Urothelium cell line (cell line): ENCODE measurements at regions not wholly inside any gene's neighbourhood (a gene's known extent, or its start where the extent isn't known, plus 50 kb on each side); places are given as distances from the start of the nearest gene placed in this dataset.
A peak's percentile ranks its signal among the peaks of the same experiment; 100 is the strongest.
"Not testable (repeated sequence)": the region's sequence is repeated elsewhere in the genome, so short reads cannot be mapped to it uniquely, and the experiment has no call there.

Experiments
- DNase-seq: peaks from one replicate; pipeline ENCODE4 v3.0.0; 2011; ENCODE audit warnings: low spot score, mixed read lengths
- FAIRE-seq: peaks from 2 replicates; lab custom pipeline; 2011; peaks lifted over from hg19 to GRCh38; lab: Jason Lieb, UNC

DNA sequence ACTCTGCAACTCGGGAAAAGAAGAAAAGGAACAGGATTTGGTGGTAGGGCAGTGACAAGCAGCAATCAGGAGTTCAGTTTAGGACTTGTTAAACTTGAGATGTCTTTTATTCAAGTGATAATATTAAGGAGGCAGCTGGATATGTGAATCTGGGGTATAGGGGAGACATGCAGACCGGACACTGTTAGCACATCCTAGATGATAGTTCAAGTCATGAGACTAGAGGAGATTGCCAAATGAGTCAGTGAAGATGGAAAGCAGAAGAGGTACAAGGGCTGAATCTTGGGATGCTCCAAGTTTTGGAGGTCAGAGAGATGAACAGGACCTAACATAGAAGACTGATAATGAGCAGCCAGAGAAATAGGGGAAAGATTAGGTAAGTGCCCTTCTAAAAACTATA lies 69.5 kb upstream of the PSME4 start:
- FAIRE-seq = no peak
- DNase-seq = no peak

DNA sequence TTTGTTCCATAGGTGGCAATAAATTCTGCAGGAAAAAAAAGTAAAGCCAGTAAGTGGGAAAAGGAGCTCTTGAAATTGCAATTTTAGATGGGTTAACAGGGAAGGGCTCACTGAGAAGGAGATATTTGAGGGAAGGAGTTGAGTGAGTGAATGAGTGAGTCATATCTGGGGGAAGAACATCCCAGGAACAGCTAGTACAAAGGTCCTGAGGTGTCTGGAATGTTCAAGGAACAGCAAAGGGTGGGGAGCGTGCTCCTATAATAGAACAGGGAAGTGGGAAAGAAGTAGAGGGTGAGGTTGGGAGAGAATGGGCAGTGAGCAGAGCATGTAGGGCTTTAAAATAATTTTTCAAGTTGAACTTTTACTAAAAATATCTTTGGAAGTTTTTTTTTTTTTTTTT lies 68.0 kb upstream of the PSME4 start:
- FAIRE-seq (no peak), DNase-seq (peak; percentile 48)

DNA sequence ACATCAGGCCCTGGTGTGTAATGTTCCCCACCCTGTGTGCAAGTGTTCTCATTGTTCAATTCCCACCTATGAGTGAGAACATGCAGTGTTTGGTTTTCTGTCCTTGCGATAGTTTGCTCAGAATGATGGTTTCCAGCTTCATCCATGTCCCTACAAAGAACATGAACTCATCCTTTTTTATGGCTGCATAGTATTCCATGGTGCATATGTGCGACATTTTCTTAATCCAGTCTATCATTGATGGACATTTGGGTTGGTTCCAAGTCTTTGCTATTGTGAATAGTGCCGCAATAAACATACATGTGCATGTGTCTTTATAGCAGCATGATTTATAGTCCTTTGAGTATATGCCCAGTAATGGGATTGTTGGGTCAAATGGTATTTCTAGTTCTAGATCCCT lies 60.5 kb upstream of the PSME4 start:
- not testable (repeated sequence) for FAIRE-seq, DNase-seq

DNA sequence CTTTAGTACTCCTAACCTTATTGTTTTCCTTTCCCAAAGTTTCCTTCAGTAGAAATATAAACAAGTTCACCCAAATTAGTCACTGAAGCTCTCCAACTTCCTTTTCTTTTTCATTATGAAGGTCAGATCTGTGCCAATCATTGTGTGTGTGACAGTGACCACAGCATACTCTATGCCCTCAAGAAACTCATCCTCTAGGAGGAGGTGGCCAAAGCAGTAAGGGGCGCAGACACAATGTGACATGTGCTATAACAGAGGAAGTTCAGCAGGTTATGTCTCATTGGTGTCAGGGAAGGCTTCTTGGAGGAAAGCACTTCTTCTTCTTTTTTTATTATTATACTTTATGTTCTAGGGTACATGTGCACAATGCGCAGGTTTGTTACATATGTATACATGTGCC lies 60.0 kb upstream of the PSME4 start:
- DNase-seq (no peak), FAIRE-seq (no peak)

DNA sequence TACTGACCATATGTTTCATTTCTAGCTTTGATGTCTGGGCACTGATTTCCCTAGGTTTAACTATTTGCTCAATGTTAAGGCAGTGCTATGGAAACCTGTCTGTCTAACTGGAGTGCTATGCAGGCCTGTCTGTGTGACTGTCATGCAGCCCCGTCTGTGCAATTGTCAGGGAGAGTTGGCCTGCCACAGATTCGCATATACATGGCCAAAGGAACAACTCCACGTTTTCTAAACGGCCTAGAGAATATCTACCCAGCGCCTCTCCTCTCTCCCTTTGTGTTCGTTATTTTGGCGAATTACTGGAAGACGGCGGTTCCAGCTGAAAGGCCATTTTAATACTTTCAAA lies 59.6 kb upstream of the PSME4 start:
- FAIRE-seq (no peak), DNase-seq (no peak)

DNA sequence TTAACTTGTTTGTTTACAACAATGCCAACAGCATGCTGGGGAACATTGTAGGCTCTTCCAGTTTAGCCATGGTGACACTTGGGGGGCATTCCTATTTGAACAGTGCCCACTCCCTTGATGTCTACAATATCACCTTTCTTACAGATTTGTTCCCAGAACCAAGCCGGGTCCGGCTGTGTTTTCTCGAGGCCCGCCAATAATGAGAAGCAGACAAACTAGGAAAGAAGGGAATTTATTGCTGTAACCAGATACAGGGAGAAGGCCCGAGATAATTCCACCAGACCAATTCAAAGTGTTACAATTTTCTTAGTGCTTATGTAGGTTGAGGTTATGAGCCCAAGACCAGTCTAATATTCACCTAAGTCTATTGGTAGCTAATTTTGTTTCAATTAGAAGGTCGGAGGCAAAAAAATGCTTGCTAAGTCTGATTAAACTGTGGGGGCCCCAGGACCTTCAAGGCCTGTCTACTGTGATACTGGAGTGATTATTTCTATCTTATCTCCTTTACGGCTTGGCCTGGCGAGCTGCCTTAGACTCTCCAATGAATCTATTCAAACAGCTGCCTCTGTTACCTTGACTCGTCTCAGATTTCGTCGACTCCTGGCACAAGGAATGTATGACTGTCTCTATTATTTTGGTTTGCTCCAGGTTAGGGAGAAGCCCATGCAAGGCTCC lies 59.1 kb upstream of the PSME4 start:
- no peak for DNase-seq
- FAIRE-seq = no peak

DNA sequence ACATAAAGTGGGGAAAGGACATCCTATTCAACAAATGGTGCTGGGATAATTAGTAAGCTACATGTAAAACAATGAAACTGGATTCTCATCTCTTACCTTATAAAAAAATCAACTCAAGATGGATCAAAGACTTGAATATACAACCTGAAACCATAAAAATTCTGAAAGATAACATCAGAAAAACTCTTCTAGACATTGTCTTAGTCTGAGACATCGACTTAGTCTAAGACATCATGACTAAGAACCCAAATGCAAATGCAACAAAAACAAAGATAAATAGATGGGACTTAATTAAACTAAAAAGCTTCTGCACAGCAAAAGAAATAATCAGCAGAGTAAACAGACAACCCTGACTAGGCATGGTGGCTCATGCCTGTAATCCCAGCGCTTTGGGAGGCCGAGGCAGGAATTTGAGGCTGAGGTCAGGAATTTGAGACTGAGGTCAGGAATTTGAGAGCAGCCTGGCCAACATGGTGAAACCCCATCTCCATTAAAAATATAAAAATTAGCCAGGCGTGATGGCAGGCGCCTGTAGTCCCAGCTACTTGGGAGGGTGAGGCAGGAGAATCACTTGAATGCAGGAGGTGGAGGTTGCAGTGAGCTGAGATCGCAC lies 54.8 kb upstream of the PSME4 start:
- not testable (repeated sequence) for DNase-seq, FAIRE-seq

DNA sequence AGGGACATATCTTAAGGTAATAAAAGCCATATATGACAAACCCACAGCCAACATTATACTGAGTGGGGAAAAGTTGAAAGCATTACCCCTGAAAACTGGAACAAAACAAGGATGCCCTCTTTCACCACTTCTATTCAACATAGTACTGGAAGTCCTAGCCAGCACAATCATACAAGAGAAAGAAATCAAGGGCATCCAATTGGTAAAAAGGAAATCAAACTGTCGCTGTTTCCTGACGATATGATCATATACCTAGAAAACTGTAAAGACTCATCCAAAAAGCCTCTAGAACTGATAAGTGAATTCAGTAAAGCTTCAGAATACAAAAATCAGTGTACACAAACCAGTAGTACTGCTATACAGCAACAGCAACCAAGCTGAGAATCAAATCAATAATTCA lies 53.8 kb upstream of the PSME4 start:
- FAIRE-seq (no peak), DNase-seq (no peak)

DNA sequence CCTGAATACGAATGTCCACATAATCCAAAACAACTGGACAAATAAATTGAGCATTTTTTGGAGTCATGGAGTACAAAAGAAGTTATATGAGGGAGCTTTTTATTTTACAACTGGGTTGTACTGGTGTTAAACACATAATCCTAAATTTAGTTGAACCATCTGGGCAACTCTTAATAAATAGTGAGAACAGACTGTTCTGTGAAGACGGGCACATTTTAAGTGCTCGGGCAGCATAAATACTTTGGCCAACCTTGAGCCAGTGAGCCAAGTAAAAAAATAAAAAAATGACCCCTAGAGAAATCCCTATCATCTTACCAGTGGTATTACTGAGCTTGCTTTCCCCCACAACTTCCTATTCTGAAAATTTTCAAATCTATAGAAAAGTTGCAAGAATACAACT lies 50.9 kb upstream of the PSME4 start:
- DNase-seq (no peak), FAIRE-seq (no peak)

DNA sequence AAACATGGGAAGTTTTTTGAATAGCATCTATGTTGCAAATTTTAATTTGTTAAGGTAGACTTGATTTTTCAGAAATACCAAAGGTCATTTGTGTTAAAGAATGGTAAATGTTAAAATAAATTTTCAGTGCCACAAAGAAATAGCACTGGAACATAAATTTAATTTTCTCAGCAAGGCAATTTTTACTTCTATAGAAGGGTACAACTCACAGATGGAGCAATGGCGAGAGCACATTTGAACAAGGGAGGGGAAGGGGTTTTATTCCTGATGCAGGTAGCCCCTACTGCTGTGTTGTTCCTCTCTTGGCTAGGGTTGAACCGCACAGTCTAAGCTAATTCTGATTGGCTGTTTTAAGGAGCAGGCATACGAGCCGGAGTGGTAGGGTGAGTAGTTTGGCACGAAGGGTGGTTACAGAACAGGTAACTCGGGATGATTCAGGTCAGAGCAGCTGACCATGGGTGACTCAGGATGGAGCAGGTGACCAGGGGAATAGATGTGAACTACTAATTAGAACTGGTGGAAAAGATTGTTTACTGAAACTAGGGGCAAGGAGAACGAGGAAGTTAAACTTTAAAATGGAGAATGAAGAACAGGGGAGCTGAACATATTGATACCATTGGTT lies 50.1 kb upstream of the PSME4 start:
- FAIRE-seq = no peak
- no peak for DNase-seq
